ENCODE measurements at regions not wholly inside any gene's neighbourhood (a gene's known extent, or its start where the extent isn't known, plus 50 kb on each side); places are given as distances from the start of the nearest gene placed in this dataset.

GRCh38 chr4:188403272-188403671 is 264.0 kb downstream of the TRIML1 start:
- TF ChIP-seq POLR2AphosphoS5 (IDR thresholded peaks at IDR 0.05; ENCODE audit: low read depth, low read length) (no peak), TAF1 (IDR thresholded peaks at IDR 0.05; ENCODE audit: borderline replicate concordance, insufficient read depth, low read length) (no peak), SIN3A (IDR thresholded peaks at IDR 0.05; ENCODE audit: borderline replicate concordance, insufficient read depth, low read length) (no peak), FOXP2 (optimal IDR thresholded peaks at IDR 0.05; ENCODE audit: borderline replicate concordance, extremely low read depth, extremely low read length, insufficient read depth) (no peak)
- TF ChIP-seq, protein P1, sequence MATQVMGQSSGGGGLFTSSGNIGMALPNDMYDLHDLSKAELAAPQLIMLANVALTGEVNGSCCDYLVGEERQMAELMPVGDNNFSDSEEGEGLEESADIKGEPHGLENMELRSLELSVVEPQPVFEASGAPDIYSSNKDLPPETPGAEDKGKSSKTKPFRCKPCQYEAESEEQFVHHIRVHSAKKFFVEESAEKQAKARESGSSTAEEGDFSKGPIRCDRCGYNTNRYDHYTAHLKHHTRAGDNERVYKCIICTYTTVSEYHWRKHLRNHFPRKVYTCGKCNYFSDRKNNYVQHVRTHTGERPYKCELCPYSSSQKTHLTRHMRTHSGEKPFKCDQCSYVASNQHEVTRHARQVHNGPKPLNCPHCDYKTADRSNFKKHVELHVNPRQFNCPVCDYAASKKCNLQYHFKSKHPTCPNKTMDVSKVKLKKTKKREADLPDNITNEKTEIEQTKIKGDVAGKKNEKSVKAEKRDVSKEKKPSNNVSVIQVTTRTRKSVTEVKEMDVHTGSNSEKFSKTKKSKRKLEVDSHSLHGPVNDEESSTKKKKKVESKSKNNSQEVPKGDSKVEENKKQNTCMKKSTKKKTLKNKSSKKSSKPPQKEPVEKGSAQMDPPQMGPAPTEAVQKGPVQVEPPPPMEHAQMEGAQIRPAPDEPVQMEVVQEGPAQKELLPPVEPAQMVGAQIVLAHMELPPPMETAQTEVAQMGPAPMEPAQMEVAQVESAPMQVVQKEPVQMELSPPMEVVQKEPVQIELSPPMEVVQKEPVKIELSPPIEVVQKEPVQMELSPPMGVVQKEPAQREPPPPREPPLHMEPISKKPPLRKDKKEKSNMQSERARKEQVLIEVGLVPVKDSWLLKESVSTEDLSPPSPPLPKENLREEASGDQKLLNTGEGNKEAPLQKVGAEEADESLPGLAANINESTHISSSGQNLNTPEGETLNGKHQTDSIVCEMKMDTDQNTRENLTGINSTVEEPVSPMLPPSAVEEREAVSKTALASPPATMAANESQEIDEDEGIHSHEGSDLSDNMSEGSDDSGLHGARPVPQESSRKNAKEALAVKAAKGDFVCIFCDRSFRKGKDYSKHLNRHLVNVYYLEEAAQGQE (IDR thresholded peaks at IDR 0.05; ENCODE audit: insufficient read depth in 1 of 2, low read depth in 2 of 2, low read length in 2 of 2) = no peak

GRCh38 chr4:188408244-188409030 is 269.2 kb downstream of the TRIML1 start:
- TF ChIP-seq TAF1 (IDR thresholded peaks at IDR 0.05; ENCODE audit: borderline replicate concordance, insufficient read depth, low read length) = no peak
- TF ChIP-seq, protein P1 (IDR thresholded peaks at IDR 0.05; ENCODE audit: insufficient read depth in 1 of 2, low read depth in 2 of 2, low read length in 2 of 2) = peak in 1 of 2 experiments; percentile 32; a peak in 1 of 4 replicates
- no peak for TF ChIP-seq FOXP2 (optimal IDR thresholded peaks at IDR 0.05; ENCODE audit: borderline replicate concordance, extremely low read depth, extremely low read length, insufficient read depth)

DNA sequence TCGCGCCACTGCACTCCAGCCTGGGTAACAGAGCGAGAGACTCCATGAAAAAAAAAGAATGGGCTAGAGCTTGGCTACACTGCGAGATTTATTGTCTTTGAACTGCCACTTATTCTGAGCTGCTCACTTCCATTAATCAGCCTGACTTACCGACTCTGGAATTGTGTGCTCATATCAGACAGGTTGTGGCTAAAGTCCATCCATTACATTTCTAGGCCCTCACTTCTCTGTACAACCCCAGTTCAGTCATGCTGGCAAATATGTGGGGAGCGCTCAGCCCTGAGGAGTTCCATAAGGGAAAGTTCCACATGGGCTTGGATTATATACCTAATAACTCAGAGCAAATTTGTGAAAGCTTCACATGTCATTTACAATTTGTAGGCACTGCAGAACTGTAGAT is 270.6 kb downstream of the TRIML1 start:
- TF ChIP-seq TAF1 (IDR thresholded peaks at IDR 0.05; ENCODE audit: borderline replicate concordance, insufficient read depth, low read length) (no peak), SIN3A (IDR thresholded peaks at IDR 0.05; ENCODE audit: borderline replicate concordance, insufficient read depth, low read length) (no peak), POLR2AphosphoS5 (IDR thresholded peaks at IDR 0.05; ENCODE audit: low read depth, low read length) (no peak), FOXP2 (optimal IDR thresholded peaks at IDR 0.05; ENCODE audit: borderline replicate concordance, extremely low read depth, extremely low read length, insufficient read depth) (no peak)
- TF ChIP-seq, protein P1 (IDR thresholded peaks at IDR 0.05; ENCODE audit: insufficient read depth in 1 of 2, low read depth in 2 of 2, low read length in 2 of 2) = no peak

- TF ChIP-seq, protein P1 (IDR thresholded peaks at IDR 0.05; ENCODE audit: insufficient read depth in 1 of 2, low read depth in 2 of 2, low read length in 2 of 2) = no peak
- TF ChIP-seq TAF1 (IDR thresholded peaks at IDR 0.05; ENCODE audit: borderline replicate concordance, insufficient read depth, low read length) = no peak
- TF ChIP-seq FOXP2 (optimal IDR thresholded peaks at IDR 0.05; ENCODE audit: borderline replicate concordance, extremely low read depth, extremely low read length, insufficient read depth) = no peak
- no peak for TF ChIP-seq SIN3A (IDR thresholded peaks at IDR 0.05; ENCODE audit: borderline replicate concordance, insufficient read depth, low read length)
- TF ChIP-seq POLR2AphosphoS5 (IDR thresholded peaks at IDR 0.05; ENCODE audit: low read depth, low read length) = no peak
Measured at GRCh38 chr4:188411805-188412204, 272.6 kb downstream of the TRIML1 start.
